Vagina (tissue), 2 donors: ENCODE measurements at regions not wholly inside any gene's neighbourhood (a gene's known extent, or its start where the extent isn't known, plus 50 kb on each side); places are given as distances from the start of the nearest gene placed in this dataset.

Experiments
- DNase-seq, 2 donors: peaks; one replicate each; pipeline ENCODE4 v3.0.0-alpha.2; 2017; ENCODE audit errors: extremely low spot score in 2 of 2
- H3K27ac ChIP-seq: fragments of 200-600 bp; sonication (generic); one replicate; pipeline ENCODE4 v1.5.1; 2019
- H3K27me3 ChIP-seq: fragments of 200-600 bp; sonication (generic); one replicate; pipeline ENCODE4 v1.5.1; 2019
- H3K36me3 ChIP-seq, 2 donors: fragments of 200-600 bp; sonication (generic); one replicate each; pipeline ENCODE4 v1.5.1; 2017 to 2019
- H3K4me1 ChIP-seq: fragments of 200-600 bp; sonication (generic); one replicate; pipeline ENCODE4 v1.5.1; 2019
- H3K4me3 ChIP-seq, 2 donors: fragments of 200-600 bp; sonication (generic); 1 replicate in 1 of 2; 2 replicates in 1 of 2; pipeline ENCODE4 v1.5.1; 2016 to 2019
- H3K9me3 ChIP-seq: fragments of 200-600 bp; sonication (generic); one replicate; pipeline ENCODE4 v1.5.1; 2019
- POLR2A ChIP-seq, 2 donors: fragments of 450-650 bp; IDR thresholded peaks; one replicate each; pipeline ENCODE4 v1.6.1; 2017; ENCODE audit warnings: antibody characterized with exemption in 2 of 2, mild to moderate bottlenecking in 2 of 2, moderate library complexity in 2 of 2
- POLR2AphosphoS5 ChIP-seq, 2 donors: sonication (generic); formaldehyde crosslinking; IDR thresholded peaks; one replicate each; pipeline ENCODE4 v1.9.0; 2017; ENCODE audit warnings: antibody characterized with exemption in 2 of 2, mild to moderate bottlenecking in 2 of 2, low read depth in 1 of 2; ENCODE audit not compliant: insufficient read depth in 1 of 2
- intact Hi-C: fragments of 100-400 bp; cut with DNase I; formaldehyde crosslinking; loops from one replicate; pipeline ENCODE4 v1.15.1; 2023
- TF ChIP-seq, protein P1 (sequence below), 3 experiments: fragments of 450-650 bp in 2 of 3; fragments of 200-600 bp in 1 of 3; sonication (generic) in 1 of 3; IDR thresholded peaks; one replicate each; pipeline ENCODE4 v1.5.1; 2017 to 2019; ENCODE audit warnings: antibody characterized with exemption in 3 of 3, mild to moderate bottlenecking in 2 of 3, moderate library complexity in 2 of 3

DNA sequence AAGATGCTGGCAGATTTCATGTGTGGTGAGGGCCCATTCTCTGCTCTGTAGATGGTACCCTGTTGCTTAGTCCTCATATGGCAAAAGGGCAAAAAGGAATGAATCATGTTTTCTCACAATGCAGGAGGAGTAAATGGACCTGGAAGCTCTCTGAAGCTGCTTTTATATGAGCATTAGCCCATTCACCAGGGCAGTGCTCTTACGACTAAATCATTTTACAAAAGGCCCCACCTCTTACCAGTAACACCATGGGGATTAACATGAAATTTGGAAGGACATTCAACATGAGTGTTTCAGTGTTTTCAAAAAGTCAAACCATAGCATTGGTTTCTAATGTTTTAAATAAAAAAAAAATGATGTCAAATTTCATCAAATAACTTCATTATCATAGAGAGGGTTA lies 495.7 kb upstream of the CBLB start:
- Histone ChIP-seq H3K27me3 (no peaks in the 10 kb centered on the region), H3K4me1 (no peaks in the 10 kb centered on the region), H3K9me3 (no peaks in the 10 kb centered on the region), H3K27ac (no peak overlapping the region), H3K4me3 (no peak overlapping the region), H3K36me3 (no peaks in the 10 kb centered on the region)
- TF ChIP-seq POLR2A (IDR thresholded peaks at IDR 0.05) (no peak), POLR2AphosphoS5 (IDR thresholded peaks at IDR 0.05; ENCODE audit: insufficient read depth in 1 of 2, low read depth in 1 of 2) (no peak)
- TF ChIP-seq, protein P1, sequence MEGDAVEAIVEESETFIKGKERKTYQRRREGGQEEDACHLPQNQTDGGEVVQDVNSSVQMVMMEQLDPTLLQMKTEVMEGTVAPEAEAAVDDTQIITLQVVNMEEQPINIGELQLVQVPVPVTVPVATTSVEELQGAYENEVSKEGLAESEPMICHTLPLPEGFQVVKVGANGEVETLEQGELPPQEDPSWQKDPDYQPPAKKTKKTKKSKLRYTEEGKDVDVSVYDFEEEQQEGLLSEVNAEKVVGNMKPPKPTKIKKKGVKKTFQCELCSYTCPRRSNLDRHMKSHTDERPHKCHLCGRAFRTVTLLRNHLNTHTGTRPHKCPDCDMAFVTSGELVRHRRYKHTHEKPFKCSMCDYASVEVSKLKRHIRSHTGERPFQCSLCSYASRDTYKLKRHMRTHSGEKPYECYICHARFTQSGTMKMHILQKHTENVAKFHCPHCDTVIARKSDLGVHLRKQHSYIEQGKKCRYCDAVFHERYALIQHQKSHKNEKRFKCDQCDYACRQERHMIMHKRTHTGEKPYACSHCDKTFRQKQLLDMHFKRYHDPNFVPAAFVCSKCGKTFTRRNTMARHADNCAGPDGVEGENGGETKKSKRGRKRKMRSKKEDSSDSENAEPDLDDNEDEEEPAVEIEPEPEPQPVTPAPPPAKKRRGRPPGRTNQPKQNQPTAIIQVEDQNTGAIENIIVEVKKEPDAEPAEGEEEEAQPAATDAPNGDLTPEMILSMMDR (IDR thresholded peaks at IDR 0.05) = no peak
- intact Hi-C loops = no loop called here
- DNase-seq = no peak

DNA sequence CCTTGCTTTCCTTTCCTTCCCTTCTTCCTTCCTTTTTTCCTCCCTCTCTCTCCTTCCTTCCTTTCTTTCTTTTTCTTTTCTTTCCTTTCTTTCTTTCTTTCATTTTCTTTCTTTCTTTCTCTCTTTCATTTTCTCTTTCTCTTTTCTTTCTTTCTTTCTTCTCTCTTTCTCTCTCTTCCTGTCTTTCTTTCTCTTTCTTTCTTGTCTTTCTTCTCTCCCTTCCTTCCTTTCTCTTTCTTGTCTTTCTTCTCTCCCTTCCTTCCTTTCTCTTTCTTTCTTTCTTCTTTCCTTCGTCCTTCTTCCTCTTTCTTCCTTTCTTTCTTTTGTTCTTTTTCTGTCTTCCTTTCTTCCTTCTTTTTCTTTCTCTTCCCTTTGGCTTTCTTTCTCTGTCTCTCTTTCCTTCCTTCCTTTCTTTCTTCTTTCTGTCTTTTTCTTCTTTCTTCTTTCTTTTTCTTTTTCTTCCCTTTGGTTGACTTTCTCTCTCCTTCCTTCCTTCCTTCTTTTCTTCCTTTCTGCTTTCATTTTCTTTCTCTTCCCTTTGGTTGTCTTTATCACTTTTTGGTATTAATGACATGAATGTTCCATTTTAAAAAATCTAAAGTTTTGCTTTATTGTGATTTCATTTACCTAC lies 496.4 kb upstream of the CBLB start:
- no peak for TF ChIP-seq POLR2A (IDR thresholded peaks at IDR 0.05)
- TF ChIP-seq POLR2AphosphoS5 (IDR thresholded peaks at IDR 0.05; ENCODE audit: insufficient read depth in 1 of 2, low read depth in 1 of 2) = no peak
- TF ChIP-seq, protein P1 (IDR thresholded peaks at IDR 0.05) = no peak
- DNase-seq = no peak
- H3K4me3 ChIP-seq = no peak overlapping the region
- no peaks in the 10 kb centered on the region for H3K36me3 ChIP-seq
- H3K9me3 ChIP-seq = no peaks in the 10 kb centered on the region
- no peaks in the 10 kb centered on the region for H3K27me3 ChIP-seq
- H3K27ac ChIP-seq = no peak overlapping the region
- intact Hi-C loops = no loop called here
- H3K4me1 ChIP-seq = no peaks in the 10 kb centered on the region

DNA sequence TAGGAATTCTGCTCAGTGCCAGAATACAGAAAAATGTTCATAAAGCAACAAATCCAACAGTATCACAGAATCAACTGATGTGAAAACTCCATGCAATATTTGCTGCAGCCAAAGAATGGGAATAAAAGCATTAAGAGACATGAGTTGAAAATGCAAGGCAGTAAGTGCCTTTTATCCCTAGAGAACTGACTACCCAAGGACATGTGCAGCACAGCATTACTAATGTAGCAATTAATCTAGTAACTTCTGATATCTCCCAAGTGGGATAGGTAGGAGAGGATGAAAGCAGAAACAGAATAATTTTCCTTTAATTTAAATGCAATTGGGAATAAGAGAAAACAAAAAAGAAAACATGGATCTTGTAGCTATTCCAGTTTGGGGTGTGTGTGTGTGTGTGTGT lies 497.5 kb upstream of the CBLB start:
- no peak for DNase-seq
- Histone ChIP-seq H3K27ac (no peak overlapping the region), H3K4me3 (no peak overlapping the region), H3K4me1 (no peaks in the 10 kb centered on the region), H3K9me3 (no peaks in the 10 kb centered on the region), H3K36me3 (no peaks in the 10 kb centered on the region), H3K27me3 (no peaks in the 10 kb centered on the region)
- intact Hi-C loops = no loop called here
- TF ChIP-seq POLR2AphosphoS5 (IDR thresholded peaks at IDR 0.05; ENCODE audit: insufficient read depth in 1 of 2, low read depth in 1 of 2) = no peak
- TF ChIP-seq, protein P1 (IDR thresholded peaks at IDR 0.05) = no peak
- TF ChIP-seq POLR2A (IDR thresholded peaks at IDR 0.05) = no peak

DNA sequence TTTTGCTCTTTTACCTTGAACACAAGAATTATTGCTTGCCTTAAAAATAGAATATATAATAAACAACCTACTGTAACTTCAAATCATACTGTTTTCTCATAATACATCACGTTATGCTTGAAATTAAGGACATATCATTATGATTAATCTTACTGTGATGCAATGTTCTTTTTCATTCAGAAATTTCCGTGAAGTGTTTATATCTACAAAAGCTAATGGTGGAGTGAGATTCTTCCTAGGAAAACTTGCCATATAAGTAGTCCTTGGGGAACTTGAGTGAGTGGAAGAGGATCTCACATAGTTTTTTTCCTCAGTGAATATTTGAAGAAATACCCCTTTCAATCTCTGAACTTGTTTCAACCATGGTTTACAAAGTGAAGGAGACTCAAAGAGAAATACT lies 498.7 kb upstream of the CBLB start:
- H3K4me3 ChIP-seq = no peak overlapping the region
- H3K27me3 ChIP-seq = no peaks in the 10 kb centered on the region
- TF ChIP-seq POLR2AphosphoS5 (IDR thresholded peaks at IDR 0.05; ENCODE audit: insufficient read depth in 1 of 2, low read depth in 1 of 2) = no peak
- TF ChIP-seq, protein P1 (IDR thresholded peaks at IDR 0.05) = no peak
- TF ChIP-seq POLR2A (IDR thresholded peaks at IDR 0.05) = no peak
- H3K4me1 ChIP-seq = peaks cover 5% of the 10 kb centered on the region
- DNase-seq = no peak
- no peak overlapping the region for H3K27ac ChIP-seq
- H3K9me3 ChIP-seq = no peaks in the 10 kb centered on the region
- intact Hi-C loops = no loop called here
- no peaks in the 10 kb centered on the region for H3K36me3 ChIP-seq

DNA sequence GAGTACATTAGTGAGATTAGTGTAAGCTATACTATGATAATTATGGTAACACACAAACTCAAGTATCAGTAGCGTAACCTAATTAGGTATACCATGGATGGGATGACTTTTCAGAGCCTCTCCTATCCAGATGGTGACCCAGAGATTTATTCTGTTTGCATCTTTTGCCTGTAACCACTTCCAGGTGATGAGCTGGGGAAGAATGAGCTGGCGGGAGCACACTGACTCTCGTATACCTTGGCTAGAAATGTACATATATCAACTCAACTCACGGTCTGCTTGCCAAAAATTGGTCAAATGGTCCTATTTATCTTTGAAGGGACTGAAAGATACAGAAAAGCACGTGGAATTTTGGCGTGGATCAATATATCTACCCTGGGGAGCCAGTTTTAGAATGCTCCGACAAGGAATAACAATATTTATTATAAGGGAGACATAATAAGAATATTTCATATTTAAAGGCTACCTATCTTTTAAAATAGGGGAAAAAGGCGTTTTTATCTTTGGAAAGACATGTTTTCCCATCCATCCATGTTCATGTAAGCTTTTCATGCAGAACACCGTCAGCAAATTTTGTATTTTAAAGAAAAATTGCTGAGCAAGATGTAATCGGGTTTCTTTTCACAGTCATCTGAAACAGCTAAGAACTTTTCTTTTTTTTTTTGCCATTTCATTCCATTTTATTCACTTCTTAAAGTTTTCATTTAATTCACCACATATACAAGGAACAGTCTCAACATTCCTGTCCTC lies 502.6 kb upstream of the CBLB start:
- Histone ChIP-seq H3K27ac (no peak overlapping the region), H3K4me3 (no peak overlapping the region), H3K27me3 (no peaks in the 10 kb centered on the region), H3K36me3 (no peaks in the 10 kb centered on the region), H3K4me1 (peaks cover 8% of the 10 kb centered on the region), H3K9me3 (no peaks in the 10 kb centered on the region)
- no peak for DNase-seq
- TF ChIP-seq POLR2A (IDR thresholded peaks at IDR 0.05) = no peak
- TF ChIP-seq, protein P1 (IDR thresholded peaks at IDR 0.05) = no peak
- no peak for TF ChIP-seq POLR2AphosphoS5 (IDR thresholded peaks at IDR 0.05; ENCODE audit: insufficient read depth in 1 of 2, low read depth in 1 of 2)
- intact Hi-C loops = no loop called here
